ENCODE measurements at regions not wholly inside any gene's neighbourhood (a gene's known extent, or its start where the extent isn't known, plus 50 kb on each side); places are given as distances from the start of the nearest gene placed in this dataset.

- no peak for TF ChIP-seq NPAS2 (CRISPR knock-in tag; IDR thresholded peaks at IDR 0.05; ENCODE audit: borderline replicate concordance)
- no peak for TF ChIP-seq POLR2AphosphoS2 (conservative IDR thresholded peaks at IDR 0.05; ENCODE audit: low read length)
- TF ChIP-seq HMGXB4 (CRISPR knock-in tag; IDR thresholded peaks at IDR 0.05; ENCODE audit: borderline replicate concordance): no peak
- no peak for TF ChIP-seq PHF8 (IDR thresholded peaks at IDR 0.05; ENCODE audit: borderline replicate concordance, low read depth)
- TF ChIP-seq JUN (IDR thresholded peaks at IDR 0.05): no peak
- TF ChIP-seq MAFK (IDR thresholded peaks at IDR 0.05; ENCODE audit: partially characterized antibody): no peak
- TF ChIP-seq CTCF (IDR thresholded peaks at IDR 0.05): no peak
- TF ChIP-seq SMC3 (IDR thresholded peaks at IDR 0.05): no peak
- TF ChIP-seq MYC (IDR thresholded peaks at IDR 0.05; ENCODE audit: borderline replicate concordance, low read length): no peak
- TF ChIP-seq CBX8 (IDR thresholded peaks at IDR 0.05): no peak
- TF ChIP-seq BCL3 (IDR thresholded peaks at IDR 0.05): no peak
- no peak for TF ChIP-seq RARB (CRISPR knock-in tag; IDR thresholded peaks at IDR 0.05)
- TF ChIP-seq RAD21 (conservative IDR thresholded peaks at IDR 0.05 in 1 of 2, IDR thresholded peaks at IDR 0.05 in 1 of 2): no peak
- no peak for TF ChIP-seq MAX (IDR thresholded peaks at IDR 0.05)
These were observed 497.2 kb upstream of the CDH4 start for GRCh38 chr20:60754856-60755255.
